Chondrocyte (in vitro differentiated cells): ENCODE measurements at regions not wholly inside any gene's neighbourhood (a gene's known extent, or its start where the extent isn't known, plus 50 kb on each side); places are given as distances from the start of the nearest gene placed in this dataset.

Source experiments
- DNase-seq: peaks from one replicate; pipeline ENCODE4 v3.0.0; 2021; ENCODE audit warnings: mixed read lengths, low spot score
- H3K27ac Mint-ChIP-seq: one replicate; pipeline ENCODE4 v1.8.0; 2021; ENCODE audit warnings: mild to moderate bottlenecking, moderate library complexity, mixed read lengths; ENCODE audit not compliant: unreplicated experiment
- H3K27me3 Mint-ChIP-seq: 2 replicates; pipeline ENCODE4 v1.8.0; 2021; ENCODE audit warnings: low read depth, mixed read lengths
- H3K36me3 Mint-ChIP-seq: 2 replicates; pipeline ENCODE4 v1.8.0; 2021; ENCODE audit warnings: low read depth, mixed read lengths
- H3K4me1 Mint-ChIP-seq: 2 replicates; pipeline ENCODE4 v1.8.0; 2021; ENCODE audit warnings: low read depth, mild to moderate bottlenecking, mixed read lengths
- H3K4me3 Mint-ChIP-seq: one replicate; pipeline ENCODE4 v1.8.0; 2021; ENCODE audit warnings: mild to moderate bottlenecking, moderate library complexity, mixed read lengths; ENCODE audit not compliant: unreplicated experiment
- H3K9me3 Mint-ChIP-seq: 2 replicates; pipeline ENCODE4 v1.8.0; 2021; ENCODE audit warnings: low read depth, mixed read lengths
- CTCF ChIP-seq: fragments of 200-600 bp; sonication (generic); IDR thresholded peaks from 2 replicates; pipeline ENCODE4 v1.5.0; 2021; ENCODE audit warnings: antibody characterized with exemption, mild to moderate bottlenecking, moderate library complexity

- peaks cover 9% of the 10 kb centered on the region for H3K9me3 Mint-ChIP-seq
- peaks cover 3% of the 10 kb centered on the region for H3K36me3 Mint-ChIP-seq
- TF ChIP-seq CTCF = no peak
- no peak overlapping the region for H3K27ac Mint-ChIP-seq
- no peaks in the 10 kb centered on the region for H3K4me1 Mint-ChIP-seq
- DNase-seq = no peak
- no peak overlapping the region for H3K4me3 Mint-ChIP-seq
- peaks cover 8% of the 10 kb centered on the region for H3K27me3 Mint-ChIP-seq
Observed at GRCh38 chr9:85173967-85174366, 504.4 kb downstream of the NTRK2 start.

- Mint-ChIP-seq H3K4me3 (no peak overlapping the region), H3K9me3 (peaks cover 11% of the 10 kb centered on the region), H3K27me3 (peaks cover under 1% of the 10 kb centered on the region), H3K36me3 (peaks cover 3% of the 10 kb centered on the region), H3K27ac (no peak overlapping the region), H3K4me1 (no peaks in the 10 kb centered on the region)
- TF ChIP-seq CTCF = no peak
- no peak for DNase-seq
Observed at GRCh38 chr9:85172001-85172978, 502.8 kb downstream of the NTRK2 start.

GRCh38 chr9:85171163-85171562, 501.6 kb downstream of the NTRK2 start:
- Mint-ChIP-seq H3K4me3 (no peak overlapping the region), H3K4me1 (no peaks in the 10 kb centered on the region), H3K27ac (no peak overlapping the region), H3K27me3 (peaks cover 3% of the 10 kb centered on the region), H3K9me3 (peaks cover 11% of the 10 kb centered on the region), H3K36me3 (peaks cover 3% of the 10 kb centered on the region)
- no peak for TF ChIP-seq CTCF
- no peak for DNase-seq

- no peaks in the 10 kb centered on the region for H3K4me1 Mint-ChIP-seq
- H3K27me3 Mint-ChIP-seq = peaks cover 3% of the 10 kb centered on the region
- no peak overlapping the region for H3K27ac Mint-ChIP-seq
- DNase-seq = no peak
- H3K9me3 Mint-ChIP-seq = peaks cover 16% of the 10 kb centered on the region
- H3K36me3 Mint-ChIP-seq = peaks cover 3% of the 10 kb centered on the region
- no peak overlapping the region for H3K4me3 Mint-ChIP-seq
- TF ChIP-seq CTCF = no peak
Observed at GRCh38 chr9:85168412-85168811, 498.9 kb downstream of the NTRK2 start.

- Mint-ChIP-seq H3K27me3 (peaks cover 3% of the 10 kb centered on the region), H3K27ac (no peak overlapping the region), H3K9me3 (peaks cover 19% of the 10 kb centered on the region), H3K4me1 (no peaks in the 10 kb centered on the region), H3K36me3 (peaks cover 3% of the 10 kb centered on the region), H3K4me3 (no peak overlapping the region)
- TF ChIP-seq CTCF = no peak
- DNase-seq = no peak
Observed at GRCh38 chr9:85167146-85167545, 497.6 kb downstream of the NTRK2 start.
